H9 (cell line): ENCODE measurements at regions not wholly inside any gene's neighbourhood (a gene's known extent, or its start where the extent isn't known, plus 50 kb on each side); places are given as distances from the start of the nearest gene placed in this dataset.

Source experiments
- DNase-seq: peaks from one replicate; pipeline ENCODE4 v3.0.0-alpha.2; 2017
- H2AFZ ChIP-seq: one replicate; pipeline ENCODE4 v1.6.1; 2013; ENCODE audit warnings: mild to moderate bottlenecking, low read length, control low read depth, moderate library complexity
- H2AK5ac ChIP-seq: 2 replicates; pipeline ENCODE4 v1.6.1; 2013; ENCODE audit warnings: low read length, control low read depth, mixed read lengths; ENCODE audit not compliant: insufficient read length
- H2BK120ac ChIP-seq: one replicate; pipeline ENCODE4 v1.6.1; 2013; ENCODE audit warnings: low read depth, mild to moderate bottlenecking, low read length, control low read depth, inconsistent platforms; ENCODE audit not compliant: poor library complexity, severe bottlenecking
- H2BK12ac ChIP-seq: 2 replicates; pipeline ENCODE4 v1.6.1; 2013; ENCODE audit warnings: low read length, control low read depth, mixed read lengths, low read depth; ENCODE audit not compliant: insufficient read length
- H2BK15ac ChIP-seq: 2 replicates; pipeline ENCODE4 v1.6.1; 2013; ENCODE audit warnings: low read depth, low read length, control low read depth
- H2BK20ac ChIP-seq: one replicate; pipeline ENCODE4 v1.6.1; 2013; ENCODE audit warnings: low read depth, mild to moderate bottlenecking, low read length, control low read depth, inconsistent platforms; ENCODE audit not compliant: poor library complexity, severe bottlenecking
- H2BK5ac ChIP-seq: 2 replicates; pipeline ENCODE4 v1.6.1; 2013; ENCODE audit warnings: low read length, control low read depth, mixed read lengths; ENCODE audit not compliant: insufficient read length
- H3K14ac ChIP-seq: 2 replicates; pipeline ENCODE4 v1.6.1; 2013; ENCODE audit warnings: low read length, control low read depth; ENCODE audit not compliant: insufficient read depth
- H3K18ac ChIP-seq: 2 replicates; pipeline ENCODE4 v1.6.1; 2013; ENCODE audit warnings: low read depth, mild to moderate bottlenecking, mixed read lengths, low read length, control low read depth; ENCODE audit not compliant: insufficient read length
- H3K23ac ChIP-seq: 2 replicates; pipeline ENCODE4 v1.6.1; 2013; ENCODE audit warnings: low read length, control low read depth, mixed read lengths, low read depth; ENCODE audit not compliant: insufficient read length
- H3K23me2 ChIP-seq: 2 replicates; pipeline ENCODE4 v1.6.1; 2013; ENCODE audit warnings: low read depth, mild to moderate bottlenecking, mixed read lengths, low read length, control low read depth; ENCODE audit not compliant: insufficient read length, poor library complexity, severe bottlenecking
- H3K27ac ChIP-seq: 2 replicates; pipeline ENCODE4 v1.5.1; 2013; ENCODE audit warnings: low read length, control low read depth, mixed read lengths, low read depth; ENCODE audit not compliant: insufficient read length
- H3K27me3 ChIP-seq: 2 replicates; pipeline ENCODE4 v1.6.1; 2013; ENCODE audit warnings: low read length, control low read depth, inconsistent platforms; ENCODE audit not compliant: insufficient read depth
- H3K4ac ChIP-seq: 2 replicates; pipeline ENCODE4 v1.6.1; 2013; ENCODE audit warnings: low read depth, mild to moderate bottlenecking, control low read depth, inconsistent platforms, low read length, moderate library complexity
- H3K4me1 ChIP-seq: 2 replicates; pipeline ENCODE4 v1.6.1; 2013; ENCODE audit warnings: low read length, control low read depth, inconsistent platforms; ENCODE audit not compliant: insufficient read depth
- H3K4me2 ChIP-seq: 2 replicates; pipeline ENCODE4 v1.6.1; 2013; ENCODE audit warnings: low read length, control low read depth, mixed read lengths; ENCODE audit not compliant: insufficient read length, insufficient read depth
- H3K56ac ChIP-seq: 2 replicates; pipeline ENCODE4 v1.6.1; 2013; ENCODE audit warnings: low read depth, mild to moderate bottlenecking, mixed read lengths, low read length, control low read depth; ENCODE audit not compliant: insufficient read length
- H3K79me1 ChIP-seq: 2 replicates; pipeline ENCODE4 v1.6.1; 2013; ENCODE audit warnings: low read depth, mild to moderate bottlenecking, moderate library complexity, low read length, control low read depth, inconsistent platforms; ENCODE audit not compliant: insufficient read depth, poor library complexity, severe bottlenecking
- H3K79me2 ChIP-seq: 2 replicates; pipeline ENCODE4 v1.6.1; 2013; ENCODE audit warnings: low read length, control low read depth, inconsistent platforms; ENCODE audit not compliant: insufficient read depth
- H3K9ac ChIP-seq: 2 replicates; pipeline ENCODE4 v1.6.1; 2013; ENCODE audit warnings: low read length, control low read depth, mixed read lengths; ENCODE audit not compliant: insufficient read length; ENCODE audit errors: extremely low read depth
- H3K9me3 ChIP-seq: one replicate; pipeline ENCODE4 v1.6.1; 2013; ENCODE audit warnings: low read depth, low read length, inconsistent platforms; ENCODE audit not compliant: control insufficient read depth
- H3T11ph ChIP-seq: one replicate; pipeline ENCODE4 v1.6.1; 2013; ENCODE audit warnings: mild to moderate bottlenecking, low read length, control low read depth, inconsistent platforms
- H4K20me1 ChIP-seq: one replicate; pipeline ENCODE4 v1.6.1; 2013; ENCODE audit not compliant: control insufficient read depth, insufficient read length, insufficient read depth
- H4K5ac ChIP-seq: 2 replicates; pipeline ENCODE4 v1.6.1; 2013; ENCODE audit warnings: low read depth, mild to moderate bottlenecking, mixed read lengths, low read length, control low read depth; ENCODE audit not compliant: insufficient read length
- H4K8ac ChIP-seq: replicated peaks from 2 replicates; pipeline ENCODE4 v1.6.1; 2013; ENCODE audit warnings: low read length, control low read depth, mixed read lengths, low read depth; ENCODE audit not compliant: insufficient read length
- H4K91ac ChIP-seq: 2 replicates; pipeline ENCODE4 v1.6.1; 2013; ENCODE audit warnings: low read depth, mild to moderate bottlenecking, moderate library complexity, mixed read lengths, low read length, control low read depth; ENCODE audit not compliant: insufficient read length
- H3K27ac Mint-ChIP-seq, 3 experiments: 2 replicates in 2 of 3; 3 replicates in 1 of 3; pipeline ENCODE4 v1.8.0; 2020 to 2021; ENCODE audit warnings: mixed read lengths in 3 of 3, mild to moderate bottlenecking in 1 of 3, moderate library complexity in 1 of 3
- H3K27me3 Mint-ChIP-seq: 2 replicates; pipeline ENCODE4 v1.8.0; 2021; ENCODE audit warnings: low read depth, mild to moderate bottlenecking, moderate library complexity, mixed read lengths
- H3K36me3 Mint-ChIP-seq, 3 experiments: 2 replicates in 2 of 3; 3 replicates in 1 of 3; pipeline ENCODE4 v1.8.0; 2020 to 2021; ENCODE audit warnings: low read depth in 3 of 3, mixed read lengths in 3 of 3; ENCODE audit not compliant: insufficient read depth in 1 of 3
- H3K4me1 Mint-ChIP-seq, 2 experiments: 2 replicates each; pipeline ENCODE4 v1.8.0; 2020; ENCODE audit warnings: mixed read lengths in 2 of 2
- H3K4me3 Mint-ChIP-seq, 2 experiments: 2 replicates in 1 of 2; 3 replicates in 1 of 2; pipeline ENCODE4 v1.8.0; 2020 to 2021; ENCODE audit warnings: mild to moderate bottlenecking in 2 of 2, mixed read lengths in 2 of 2, moderate library complexity in 1 of 2
- H3K9me3 Mint-ChIP-seq, 2 experiments: 2 replicates in 1 of 2; 3 replicates in 1 of 2; pipeline ENCODE4 v1.8.0; 2020; ENCODE audit warnings: mild to moderate bottlenecking in 2 of 2, mixed read lengths in 2 of 2, moderate library complexity in 1 of 2
- CTCF ChIP-seq: fragments of 200-600 bp; sonication (generic); conservative IDR thresholded peaks from 3 replicates; pipeline ENCODE4 v1.8.0; 2021; ENCODE audit warnings: antibody characterized with exemption, mild to moderate bottlenecking
- WGBS: extraction: QIAGEN DNeasy Blood & Tissue Kit; methylation state at CpG from one replicate; pipeline ENCODE4 v1.1.7; 2013; ENCODE audit warnings: missing lambda C conversion rate, low lambda C conversion rate, mixed read lengths; ENCODE audit not compliant: insufficient read length; ENCODE audit errors: extremely low coverage; 5-methylcytosine and 5-hydroxymethylcytosine counted together

- Mint-ChIP-seq H3K4me3 (no peak overlapping the region), H3K9me3 (no peaks in the 10 kb centered on the region; a peak in 1 of 5 replicates), H3K27ac (no peak overlapping the region; a peak in 1 of 7 replicates), H3K27me3 (no peaks in the 10 kb centered on the region), H3K4me1 (no peaks in the 10 kb centered on the region), H3K36me3 (no peaks in the 10 kb centered on the region; a peak in 3 of 7 replicates)
- no peak overlapping the region for H3K18ac ChIP-seq
- no peak for TF ChIP-seq CTCF
- no peak overlapping the region for H3K4ac ChIP-seq
- no peak overlapping the region for H3K56ac ChIP-seq
- H2BK15ac ChIP-seq: no peak overlapping the region
- no peaks in the 10 kb centered on the region for H3K79me1 ChIP-seq
- no peak overlapping the region for H3K27ac ChIP-seq
- H4K5ac ChIP-seq: no peak overlapping the region
- H2BK120ac ChIP-seq: no peak overlapping the region
- H4K20me1 ChIP-seq: no peaks in the 10 kb centered on the region
- H3K4me2 ChIP-seq: no peak overlapping the region
- no peak overlapping the region for H4K8ac ChIP-seq
- no peak overlapping the region for H2BK5ac ChIP-seq
- no peak overlapping the region for H4K91ac ChIP-seq
- no peaks in the 10 kb centered on the region for H3K23me2 ChIP-seq
- no peak overlapping the region for H2AFZ ChIP-seq
- no peak overlapping the region for H3K9ac ChIP-seq
- H3K27me3 ChIP-seq: no peaks in the 10 kb centered on the region
- H3K9me3 ChIP-seq: no peaks in the 10 kb centered on the region
- no peaks in the 10 kb centered on the region for H3K79me2 ChIP-seq
- no peak overlapping the region for H2AK5ac ChIP-seq
- no peak for DNase-seq
- no peak overlapping the region for H3T11ph ChIP-seq
- H3K14ac ChIP-seq: no peak overlapping the region
- H2BK12ac ChIP-seq: no peak overlapping the region
- H3K23ac ChIP-seq: no peak overlapping the region
- no peaks in the 10 kb centered on the region for H3K4me1 ChIP-seq
- no peak overlapping the region for H2BK20ac ChIP-seq
- no CpG with 5 or more reads among the region's 2 CpGs for WGBS
Measured at GRCh38 chr10:20474064-20474463, 423.0 kb downstream of the NEBL start.
